ENCODE measurements at regions not wholly inside any gene's neighbourhood (a gene's known extent, or its start where the extent isn't known, plus 50 kb on each side); places are given as distances from the start of the nearest gene placed in this dataset.
"Not testable (repeated sequence)": the region's sequence is repeated elsewhere in the genome, so short reads cannot be mapped to it uniquely, and the experiment has no call there.

DNA sequence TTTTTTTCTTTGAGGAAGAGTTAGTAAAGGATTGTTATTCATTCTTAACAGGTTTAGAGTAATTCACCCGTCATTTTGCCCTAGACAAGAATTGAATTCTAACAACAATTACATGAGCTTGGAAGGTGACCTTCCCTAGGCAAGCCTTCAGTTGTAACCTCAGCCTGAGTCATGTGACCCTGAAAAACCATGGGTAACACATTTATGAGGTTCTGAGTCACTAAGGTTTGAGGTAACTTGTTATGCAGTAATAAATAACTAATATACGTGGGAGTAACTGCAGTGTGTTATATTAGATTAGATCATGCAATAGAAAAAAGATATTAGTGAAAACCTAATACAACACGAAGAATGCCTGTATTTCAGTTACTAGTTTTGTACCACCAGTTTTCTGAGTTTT lies 237.6 kb upstream of the NDN start:
- DNase-seq (ENCODE audit: low read depth): no peak

DNA sequence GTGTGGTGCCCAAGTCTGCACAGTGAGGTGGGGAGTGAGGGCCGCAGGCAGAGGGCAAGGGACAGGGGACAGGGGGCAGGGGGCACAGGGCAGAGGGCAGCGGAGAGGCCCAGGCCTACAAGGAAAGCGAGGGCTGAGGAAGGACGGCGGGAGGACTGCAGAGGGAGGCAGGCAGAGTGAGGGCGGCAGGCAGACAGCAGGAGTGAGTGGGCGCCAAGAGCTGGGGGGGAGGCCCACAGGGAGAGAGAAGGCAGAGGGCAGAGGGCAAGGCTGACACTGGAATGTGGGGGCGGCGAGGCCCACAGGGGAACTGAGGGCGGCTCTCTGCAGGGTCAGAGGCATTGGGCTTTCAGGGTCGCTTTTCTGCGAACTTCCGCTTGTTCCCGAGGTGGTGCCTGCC lies 267.8 kb upstream of the NDN start:
- DNase-seq (ENCODE audit: low read depth): no peak

DNA sequence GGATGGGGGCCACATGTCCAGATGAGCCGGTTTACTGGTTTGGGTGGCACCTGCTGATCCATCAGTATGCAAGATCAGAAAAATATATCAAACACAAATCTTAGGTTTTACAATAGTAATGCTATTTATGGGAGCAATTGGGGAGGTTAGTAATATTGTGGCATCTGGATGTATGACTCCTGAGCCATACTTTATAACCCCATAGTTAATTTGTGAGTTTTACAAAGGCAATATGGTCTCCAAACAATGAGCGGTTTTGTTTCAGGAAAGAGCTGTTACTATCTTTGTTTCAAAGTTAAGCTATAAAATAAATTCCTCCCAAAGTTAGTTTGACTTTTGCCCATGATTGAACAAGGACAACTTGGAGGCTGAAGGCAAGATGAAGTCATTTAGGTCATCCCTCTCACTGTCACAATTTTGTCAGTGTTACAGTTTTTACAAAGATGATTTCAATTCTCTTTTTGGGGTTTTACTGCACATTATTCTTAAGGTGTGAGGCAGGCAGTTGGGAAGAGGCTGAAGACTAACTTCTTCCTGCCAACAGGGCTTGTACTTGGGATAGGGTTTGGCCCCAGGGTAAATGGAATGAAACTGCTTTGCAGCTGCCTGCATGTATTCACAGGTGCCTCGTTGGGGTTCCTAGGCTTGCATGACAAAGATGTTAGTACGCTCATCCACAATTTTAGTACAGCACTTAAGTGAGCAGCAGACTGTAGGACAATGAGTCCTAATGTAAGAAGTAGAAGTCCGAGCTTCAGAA lies 296.6 kb upstream of the NDN start:
- DNase-seq (ENCODE audit: low read depth): no peak

DNA sequence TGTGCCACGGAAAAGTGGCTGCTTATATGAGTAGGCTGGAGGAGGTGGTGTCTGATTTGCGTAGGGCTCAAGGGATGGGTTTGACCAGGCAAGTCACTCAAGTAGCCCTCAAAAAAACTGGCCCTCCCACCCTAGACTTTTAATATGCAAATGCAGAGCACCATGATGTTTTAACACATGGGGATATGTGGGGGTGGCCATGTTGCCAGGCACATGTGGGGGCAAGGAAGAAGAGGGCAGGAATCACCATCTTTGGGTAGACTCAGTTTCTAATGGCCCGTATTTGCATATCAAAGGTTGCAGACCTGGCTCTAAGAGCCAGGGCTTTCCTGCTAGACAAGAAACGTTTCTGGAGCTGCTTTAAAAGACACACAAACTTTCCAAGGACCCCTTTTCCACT lies 307.2 kb upstream of the NDN start:
- no peak for DNase-seq (ENCODE audit: low read depth)

DNA sequence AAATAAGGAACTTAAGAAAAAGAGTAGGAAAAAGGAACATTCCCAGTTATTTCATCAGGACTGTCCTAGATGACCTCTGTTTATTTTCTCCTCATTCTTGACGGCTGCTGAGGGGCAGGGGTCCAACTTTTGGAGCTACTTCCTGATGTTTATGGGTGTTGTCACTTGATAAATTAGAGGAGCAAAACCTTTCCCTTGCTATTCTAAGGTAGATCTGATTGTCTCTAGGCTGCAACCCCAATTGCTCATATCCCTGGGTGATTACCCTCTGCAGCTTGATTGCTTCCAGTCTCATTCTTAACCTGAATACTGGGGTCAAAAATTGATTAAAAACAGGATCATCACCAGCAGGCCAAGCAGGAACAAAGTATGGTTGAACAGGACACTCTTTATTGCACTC lies 311.0 kb upstream of the NDN start:
- no peak for DNase-seq (ENCODE audit: low read depth)

DNA sequence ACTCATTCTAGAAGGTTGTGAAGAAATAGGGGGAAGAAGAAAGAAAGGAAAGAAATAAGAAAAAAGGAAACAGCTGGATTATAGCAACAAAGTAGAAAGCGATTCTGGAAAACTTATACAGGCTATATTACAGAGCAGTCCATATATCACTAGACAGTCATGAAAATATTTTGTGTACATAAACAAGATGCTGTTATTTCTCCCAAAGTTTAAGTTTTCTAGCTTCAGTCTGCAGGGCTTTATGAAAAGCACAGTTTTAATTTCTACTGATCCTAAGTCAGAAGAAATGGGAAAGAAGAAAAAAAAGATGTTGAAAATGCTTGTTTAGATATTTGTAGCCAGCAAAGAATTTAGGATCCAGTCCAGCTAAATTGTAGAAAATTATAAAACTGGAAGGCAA lies 321.4 kb upstream of the NDN start:
- DNase-seq (ENCODE audit: low read depth): no peak

DNA sequence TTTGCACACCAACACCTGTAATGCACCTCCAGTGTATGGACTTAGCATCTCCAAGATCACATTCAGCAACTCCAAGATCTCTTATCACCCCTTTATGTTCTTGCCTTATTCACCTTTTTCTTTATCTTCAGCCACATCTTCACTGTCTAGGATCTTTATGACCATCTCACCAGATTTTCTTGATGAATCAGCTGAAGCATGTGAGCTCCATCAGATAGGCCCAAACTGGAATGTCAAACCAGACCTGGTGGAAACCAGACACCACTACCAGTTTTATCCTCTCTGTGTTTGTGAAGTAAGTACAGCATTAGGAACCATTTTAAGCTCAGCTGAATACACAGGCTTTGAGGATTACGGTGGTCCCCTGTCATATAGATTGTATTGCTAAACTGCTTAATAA lies 330.4 kb upstream of the NDN start:
- no peak for DNase-seq (ENCODE audit: low read depth)

DNA sequence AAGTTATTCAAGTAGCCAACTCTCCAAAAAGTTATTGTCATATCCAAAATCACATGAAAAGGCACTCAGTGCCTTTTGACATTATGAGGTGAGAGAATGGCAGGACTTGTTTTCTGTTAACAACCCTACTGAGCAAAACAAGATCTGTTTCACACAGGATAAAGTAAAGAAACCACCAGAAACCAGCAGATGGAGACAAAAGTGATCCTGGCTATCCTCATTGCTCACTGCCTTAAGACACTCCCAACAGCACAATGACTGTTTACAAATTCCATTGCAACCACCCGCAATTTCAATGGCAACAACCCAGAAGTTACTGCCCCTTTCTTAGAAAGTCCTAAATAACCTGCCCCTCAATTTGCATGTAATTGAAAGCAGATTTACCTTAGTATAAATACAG lies 352.6 kb upstream of the NDN start:
- DNase-seq (ENCODE audit: low read depth): no peak

DNA sequence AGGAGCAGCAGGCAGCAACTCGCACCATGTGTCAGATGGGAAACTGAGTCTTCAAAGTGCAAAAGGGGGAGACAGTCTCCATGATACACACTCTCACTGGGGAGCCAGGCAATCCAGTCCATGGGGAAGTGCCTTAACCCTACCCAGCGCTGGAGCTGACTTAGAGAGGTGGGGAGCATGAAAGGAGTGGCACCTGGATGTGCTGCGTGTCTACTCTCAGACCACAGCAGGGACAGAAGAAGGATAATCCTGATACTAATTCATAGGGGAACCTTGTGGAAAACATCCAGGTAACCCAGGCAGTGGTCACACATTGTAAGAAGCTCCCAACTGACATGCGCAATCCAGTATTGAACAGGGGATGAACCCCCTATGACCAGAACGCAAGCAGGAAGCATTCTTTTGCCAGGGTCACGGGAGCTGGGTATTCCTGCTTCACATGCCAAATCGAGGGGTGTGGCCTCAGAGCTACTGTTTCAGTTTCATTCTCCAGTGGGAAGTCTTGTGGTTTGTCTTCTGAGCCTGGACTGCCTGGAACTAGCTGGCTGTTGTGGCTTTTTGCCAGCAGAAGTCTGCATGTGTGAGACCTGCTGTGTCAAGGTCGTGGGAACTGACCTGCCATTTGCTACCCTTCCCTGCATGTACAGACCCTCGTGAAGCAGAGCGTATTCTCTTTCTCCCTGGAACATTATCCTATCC lies 367.6 kb upstream of the NDN start:
- no peak for DNase-seq (ENCODE audit: low read depth)

DNA sequence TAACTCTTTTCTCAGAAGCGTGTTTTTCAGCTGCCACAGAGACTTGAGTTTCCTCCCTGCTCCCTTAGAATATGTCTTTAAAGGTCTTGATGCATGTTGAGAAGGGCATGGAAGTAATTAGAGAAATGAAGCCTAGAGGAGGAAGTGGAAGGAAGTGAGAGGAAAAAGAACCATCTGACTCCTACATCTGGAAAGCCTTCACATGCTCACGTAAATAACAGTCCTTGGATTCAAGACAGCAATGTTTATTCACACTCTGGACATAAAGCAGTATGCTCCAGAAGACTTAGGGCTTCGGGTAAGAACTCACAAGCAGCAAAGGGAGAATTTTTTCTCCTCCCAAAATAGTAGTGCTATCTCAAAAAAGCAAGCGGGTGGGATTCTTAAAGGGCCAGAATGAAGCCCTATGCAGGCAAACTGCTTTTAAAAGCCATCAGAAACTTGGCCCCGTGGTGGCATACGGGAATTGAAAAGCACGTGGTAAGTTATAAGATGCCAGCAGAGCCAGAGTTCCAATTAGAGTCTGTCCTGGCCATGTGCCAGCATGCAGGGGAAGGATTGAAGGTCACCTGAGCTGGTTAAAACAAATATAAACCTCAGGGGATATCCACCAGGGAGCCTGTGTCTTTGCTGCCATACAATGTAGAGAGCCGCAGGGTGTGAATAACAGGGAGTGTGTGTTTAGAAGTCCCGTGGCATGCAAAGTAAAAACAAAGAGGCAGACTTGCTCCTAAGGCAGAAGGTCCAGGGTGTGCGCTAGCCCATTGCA lies 380.8 kb upstream of the NDN start:
- no peak for DNase-seq (ENCODE audit: low read depth)

DNA sequence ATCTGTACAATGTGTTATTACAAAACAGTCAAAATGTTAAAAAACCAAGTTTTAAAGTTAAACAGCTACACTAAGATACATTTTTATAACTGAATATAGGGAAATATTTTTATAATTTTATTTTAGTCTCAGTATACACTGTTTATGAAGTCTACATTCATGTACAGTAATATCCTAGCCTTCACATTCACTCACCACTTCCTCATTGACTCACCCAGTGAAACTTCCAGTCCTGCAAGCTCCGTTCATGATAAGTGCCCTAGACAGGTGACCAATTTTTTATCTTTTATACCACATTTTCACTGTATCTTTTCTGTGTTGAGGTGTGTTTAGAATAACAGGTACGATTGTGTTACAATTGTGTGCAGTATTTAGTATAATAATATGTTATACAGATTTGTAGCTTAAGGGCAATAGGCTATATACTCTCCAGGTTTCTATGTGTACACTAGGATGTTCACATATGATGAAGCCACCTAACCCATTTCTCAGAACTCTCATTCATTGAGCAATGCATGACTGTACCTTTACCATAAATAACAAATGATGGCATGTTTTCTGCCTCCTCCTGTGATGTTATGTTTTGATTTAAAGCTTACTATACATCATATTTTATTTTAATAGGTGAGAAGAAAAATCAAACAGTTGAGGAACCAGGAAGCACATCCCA lies 388.4 kb upstream of the NDN start:
- no peak for DNase-seq (ENCODE audit: low read depth)

DNA sequence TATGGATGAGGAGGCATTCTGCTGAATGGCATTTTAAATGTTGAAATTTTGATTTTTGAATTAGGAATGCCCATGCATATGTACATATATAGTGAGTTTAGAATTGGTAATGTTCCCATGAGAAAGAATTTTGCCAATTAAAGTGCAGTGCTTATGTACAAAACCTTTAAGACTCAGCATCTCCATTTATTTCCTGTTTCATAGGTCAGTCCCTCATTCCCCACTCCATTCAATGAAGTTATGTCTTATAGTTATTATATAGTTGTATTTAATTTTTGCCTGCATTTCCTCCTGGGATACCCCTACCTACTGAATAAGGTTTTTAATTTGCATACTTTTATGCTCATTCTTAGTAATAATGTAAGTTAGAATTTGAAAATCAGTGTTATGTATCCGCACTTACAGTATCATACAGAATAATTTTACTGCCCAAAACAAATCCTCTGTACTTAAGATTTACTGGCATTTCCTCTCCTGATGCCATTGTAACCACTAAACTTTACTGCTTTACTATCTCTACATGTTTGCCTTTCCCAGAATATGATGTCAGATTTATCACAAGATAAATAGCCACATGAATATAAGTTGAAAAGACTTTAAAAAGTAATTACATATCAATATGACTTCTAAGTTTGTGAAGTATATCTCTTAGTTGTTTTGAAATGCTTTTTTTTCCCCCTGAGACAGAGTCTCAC lies 389.1 kb upstream of the NDN start:
- DNase-seq (ENCODE audit: low read depth): no peak

DNA sequence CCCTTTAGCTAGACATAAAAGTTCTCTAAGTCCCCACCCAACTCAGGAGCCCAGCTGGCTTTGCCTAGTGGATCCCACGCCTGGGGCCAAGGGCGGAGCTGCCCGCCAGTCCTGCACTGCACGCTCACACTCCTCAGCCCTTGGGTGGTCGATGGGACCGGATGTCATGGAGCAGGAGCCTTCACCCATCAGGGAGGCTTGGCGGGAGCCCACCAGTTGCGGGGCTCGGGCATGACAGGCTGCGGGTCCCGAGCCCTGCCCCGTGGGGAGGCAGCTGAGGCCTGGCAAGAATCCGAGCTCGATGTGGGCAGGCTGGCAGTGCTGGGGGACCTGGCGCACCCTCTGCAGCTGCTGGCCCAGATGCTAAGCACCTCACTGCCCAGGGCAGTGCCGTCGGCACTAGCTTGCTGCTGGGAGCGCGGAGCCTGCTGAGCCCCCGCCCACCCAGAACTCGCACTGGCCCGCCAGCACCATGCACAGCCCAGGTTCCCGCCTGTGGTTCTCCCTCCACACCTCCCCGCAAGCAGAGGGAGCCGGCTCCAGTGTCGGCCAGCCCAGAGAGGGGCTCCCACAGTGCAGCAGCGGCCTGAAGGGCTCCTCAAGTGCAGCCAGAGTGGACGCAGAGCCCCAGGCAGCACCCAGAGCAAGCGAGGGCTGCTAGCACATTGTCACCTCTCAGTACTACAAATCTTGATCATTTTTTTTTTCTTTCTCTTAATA lies 391.4 kb upstream of the NDN start:
- no peak for DNase-seq (ENCODE audit: low read depth)

DNA sequence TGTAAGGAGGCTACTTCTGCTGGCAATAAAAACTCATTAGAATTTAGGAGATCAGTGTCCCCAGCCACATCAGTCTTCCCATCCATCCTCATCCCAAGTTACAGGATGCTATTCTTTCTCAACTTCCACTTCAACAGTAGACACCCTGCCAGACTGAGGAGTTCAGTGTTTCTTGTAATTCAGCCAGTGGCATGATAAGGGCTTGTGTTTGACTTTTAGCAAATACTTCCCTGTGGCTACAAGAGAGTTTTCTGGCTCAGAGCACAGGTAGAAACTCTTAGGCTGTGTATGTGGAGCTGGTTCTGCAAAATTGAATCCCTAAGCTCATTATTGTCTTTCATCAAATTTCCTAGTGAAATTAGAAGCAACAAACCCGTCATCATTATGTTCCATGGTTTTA lies 401.8 kb upstream of the NDN start:
- DNase-seq (ENCODE audit: low read depth): not testable (repeated sequence)

DNA sequence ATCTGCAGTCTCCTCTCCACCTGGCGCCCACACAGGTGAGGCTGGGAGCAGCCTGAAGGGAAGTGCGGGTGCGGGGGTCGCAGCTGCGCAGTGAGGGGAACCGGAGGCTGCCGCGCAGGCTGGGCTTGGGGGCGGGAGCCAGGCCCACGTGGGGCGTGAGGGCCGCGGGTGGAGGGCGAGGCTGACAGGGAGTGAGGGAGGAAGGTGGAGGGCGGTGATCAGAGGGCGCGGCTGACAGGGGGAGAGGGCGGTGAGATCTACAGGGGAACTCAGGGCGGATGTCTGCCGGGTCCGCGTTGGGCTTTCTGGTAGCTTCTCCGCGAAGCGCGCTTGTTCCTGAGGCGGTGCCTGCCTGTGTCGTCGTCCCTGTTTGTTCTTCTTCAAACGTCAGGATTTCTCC lies 414.4 kb upstream of the NDN start:
- DNase-seq (ENCODE audit: low read depth): not testable (repeated sequence)

DNA sequence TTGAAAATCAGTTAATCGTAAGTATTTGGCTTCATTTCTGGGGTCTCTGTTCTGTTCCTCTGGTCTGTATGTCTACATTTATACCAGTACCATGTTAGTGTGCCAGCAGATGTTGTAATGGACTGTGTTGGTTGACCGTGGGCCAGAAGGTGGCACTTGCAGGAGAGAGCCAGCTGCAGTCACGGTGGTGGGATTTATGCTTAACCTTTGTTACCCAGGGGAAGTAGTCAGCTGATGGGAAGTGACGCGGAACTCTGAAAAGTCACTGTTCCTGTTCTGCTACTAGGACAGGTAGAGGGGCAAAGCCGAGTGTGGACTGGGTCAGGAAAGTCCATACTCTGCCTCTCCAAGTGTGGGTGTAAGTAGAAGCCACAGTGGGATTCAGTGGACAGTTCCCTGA lies 420.4 kb upstream of the NDN start:
- DNase-seq (ENCODE audit: low read depth): not testable (repeated sequence)

DNA sequence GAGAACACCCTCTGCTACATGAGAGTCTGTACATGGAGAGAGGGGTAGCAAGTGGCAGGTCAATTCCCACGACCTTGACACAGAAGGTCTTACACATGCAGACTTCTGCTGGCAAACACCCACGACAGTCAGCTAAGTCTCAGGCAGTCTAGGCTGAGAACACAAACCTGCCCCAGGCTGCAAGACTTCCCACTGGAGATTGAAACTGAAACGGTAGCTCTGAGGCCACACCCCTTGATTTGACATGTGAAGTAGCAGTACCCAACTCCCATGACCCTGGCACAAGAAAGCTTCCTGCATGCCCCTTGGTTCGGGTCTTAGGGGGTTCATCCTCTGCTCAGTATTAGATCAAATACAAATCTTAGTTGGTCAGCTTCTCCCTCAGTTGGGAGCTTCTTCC lies 420.8 kb upstream of the NDN start:
- DNase-seq (ENCODE audit: low read depth): not testable (repeated sequence)

DNA sequence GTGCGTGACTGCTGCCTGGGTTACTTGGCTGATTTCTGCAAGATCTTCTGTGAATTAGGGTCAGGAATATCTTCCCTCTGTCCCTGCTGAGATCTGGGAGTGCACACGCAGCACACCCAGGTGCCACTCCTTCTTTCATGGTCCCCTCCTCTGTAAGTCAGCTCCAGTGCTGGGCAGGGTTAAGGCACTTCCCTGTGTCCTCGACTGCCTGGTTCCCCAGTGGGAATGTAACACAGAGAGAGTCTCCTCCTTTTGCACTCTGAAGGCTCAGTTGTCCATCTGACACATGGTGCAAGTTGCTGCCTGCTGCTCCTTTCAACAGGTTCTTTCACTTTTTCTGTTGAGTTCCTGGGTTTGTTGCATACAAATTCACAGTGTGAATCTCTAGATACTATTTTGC lies 421.2 kb upstream of the NDN start:
- DNase-seq (ENCODE audit: low read depth): not testable (repeated sequence)

DNA sequence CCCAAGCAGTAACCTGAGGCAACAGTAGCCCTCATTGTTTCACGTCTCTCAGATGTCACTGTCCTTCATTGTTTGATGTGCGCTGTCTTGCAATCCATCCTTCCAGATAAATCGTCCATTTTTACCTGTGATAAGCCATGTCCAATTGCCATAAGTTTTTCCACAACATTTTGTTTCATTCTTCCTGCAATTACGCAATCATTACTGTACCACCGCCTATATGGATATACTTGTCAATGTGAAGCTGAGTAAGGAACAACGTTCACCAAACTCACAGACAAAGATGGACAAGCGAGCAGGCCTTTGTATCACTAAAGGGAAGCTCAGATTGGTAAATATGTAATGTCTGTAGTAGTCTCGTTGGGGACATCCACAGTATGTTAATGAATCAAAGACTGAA lies 452.5 kb upstream of the NDN start:
- DNase-seq (ENCODE audit: low read depth): not testable (repeated sequence)

DNA sequence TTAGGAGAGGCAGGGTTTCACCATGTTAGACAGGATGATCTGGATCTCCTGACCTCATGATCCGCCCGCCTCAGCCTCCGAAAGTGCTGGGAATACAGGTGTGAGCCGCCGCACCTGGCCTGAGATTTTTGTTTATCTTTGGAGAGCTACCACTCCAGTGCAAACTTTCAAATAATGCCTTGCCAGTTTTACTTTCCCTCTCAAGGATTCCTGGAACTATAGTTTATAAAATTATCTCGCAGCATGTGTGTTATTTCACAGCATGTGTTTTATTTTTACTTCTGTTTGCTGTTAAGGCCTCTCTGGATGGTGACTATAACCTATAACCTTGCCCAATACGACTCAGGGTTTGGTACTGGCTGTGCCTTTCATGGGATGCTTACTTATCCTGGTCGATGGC lies 458.0 kb upstream of the NDN start:
- DNase-seq (ENCODE audit: low read depth): not testable (repeated sequence)

DNA sequence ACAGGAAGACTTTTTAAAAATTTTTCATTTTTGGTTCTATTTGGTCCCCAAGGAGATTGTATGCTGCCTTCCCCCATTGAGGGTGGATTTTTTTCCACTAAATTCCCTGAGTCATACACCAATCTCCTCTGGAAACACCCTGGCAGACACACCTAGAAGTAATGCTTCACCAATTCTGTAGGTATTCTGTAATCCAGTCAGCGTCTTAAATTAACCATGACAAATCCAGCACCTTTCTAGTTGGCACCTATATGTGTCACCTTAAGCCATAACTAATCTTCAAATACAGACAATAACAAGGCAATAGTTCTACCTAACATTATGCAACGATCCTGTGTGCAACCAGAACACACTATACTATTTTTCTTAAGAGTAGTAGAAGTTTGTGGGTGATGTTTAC lies 459.1 kb upstream of the NDN start:
- DNase-seq (ENCODE audit: low read depth): no peak

Data from ELR (cell line).